Skeletal muscle satellite cell (primary cell): ENCODE measurements at regions not wholly inside any gene's neighbourhood (a gene's known extent, or its start where the extent isn't known, plus 50 kb on each side); places are given as distances from the start of the nearest gene placed in this dataset.
A peak's percentile ranks its signal among the peaks of the same experiment; 100 is the strongest.

Experiments used
- H3K27me3 ChIP-seq: 2 replicates; pipeline ENCODE4 v1.7.0; 2013; ENCODE audit warnings: low read length; ENCODE audit not compliant: control insufficient read depth, insufficient read depth
- H3K36me3 ChIP-seq: 2 replicates; pipeline ENCODE4 v1.7.0; 2013; ENCODE audit warnings: mild to moderate bottlenecking, control low read depth, low read length; ENCODE audit not compliant: insufficient read depth
- H3K4me1 ChIP-seq: 2 replicates; pipeline ENCODE4 v1.7.0; 2013; ENCODE audit warnings: low read length; ENCODE audit not compliant: control insufficient read depth, insufficient read depth
- H3K4me2 ChIP-seq: 2 replicates; pipeline ENCODE4 v1.7.0; 2013; ENCODE audit warnings: mild to moderate bottlenecking, low read length
- H3K4me3 ChIP-seq: 2 replicates; pipeline ENCODE4 v1.7.0; 2013; ENCODE audit warnings: low read length
- H3K9ac ChIP-seq: 2 replicates; pipeline ENCODE4 v1.7.0; 2013; ENCODE audit warnings: mild to moderate bottlenecking, low read depth, low read length, moderate library complexity
- H3K9me3 ChIP-seq: replicated peaks from 2 replicates; pipeline ENCODE4 v1.7.0; 2013; ENCODE audit warnings: mild to moderate bottlenecking, control low read depth, low read length

DNA sequence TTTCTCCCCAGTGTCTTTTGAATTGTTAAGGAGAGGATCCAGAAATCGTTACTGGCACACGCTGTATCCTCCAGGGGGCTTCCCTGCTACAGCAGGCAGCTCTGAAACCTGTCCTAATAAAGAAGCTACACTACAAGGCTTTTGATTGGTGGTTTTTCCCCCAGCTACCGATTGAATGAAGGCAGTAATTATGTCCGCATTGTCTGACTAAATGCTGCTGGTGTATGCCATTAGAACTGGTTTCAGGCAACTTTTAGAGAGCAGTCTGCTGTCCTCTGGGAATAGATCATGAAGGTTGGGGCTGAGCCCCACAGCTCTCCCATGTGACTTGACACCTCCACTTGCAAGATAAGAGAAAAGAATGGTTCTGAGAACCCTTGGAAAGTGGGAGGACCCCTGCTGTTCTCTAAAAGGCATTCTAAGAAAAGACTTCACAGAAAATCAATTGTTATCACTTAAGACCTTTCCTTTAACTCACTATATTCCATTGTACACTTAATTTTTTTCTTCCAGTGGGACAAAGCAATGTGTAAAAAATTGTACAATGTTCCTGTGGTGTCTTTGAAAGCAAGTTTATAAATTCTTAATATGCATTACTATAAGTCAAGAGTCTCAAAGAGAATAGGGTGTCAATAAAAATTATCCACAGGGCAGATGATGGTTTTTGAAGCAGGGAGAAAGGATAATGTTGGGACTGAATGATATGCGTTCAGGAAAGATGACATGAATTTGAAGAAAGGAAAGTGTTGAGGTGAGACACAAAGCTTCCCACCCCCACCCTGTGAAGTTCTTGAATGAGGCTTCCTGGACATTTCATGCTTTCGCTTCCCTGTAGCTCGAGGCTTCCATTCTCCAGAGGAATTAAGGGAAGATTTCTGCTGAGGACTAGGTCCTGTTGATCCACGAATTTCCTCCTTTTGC, 53.0 kb upstream of the DAZL start:
- H3K9ac ChIP-seq = no peak overlapping the region
- no peaks in the 10 kb centered on the region for H3K27me3 ChIP-seq
- no peaks in the 10 kb centered on the region for H3K9me3 ChIP-seq
- H3K4me2 ChIP-seq = no peak overlapping the region
- no peak overlapping the region for H3K4me3 ChIP-seq
- H3K4me1 ChIP-seq = no peaks in the 10 kb centered on the region
- H3K36me3 ChIP-seq = no peaks in the 10 kb centered on the region

DNA sequence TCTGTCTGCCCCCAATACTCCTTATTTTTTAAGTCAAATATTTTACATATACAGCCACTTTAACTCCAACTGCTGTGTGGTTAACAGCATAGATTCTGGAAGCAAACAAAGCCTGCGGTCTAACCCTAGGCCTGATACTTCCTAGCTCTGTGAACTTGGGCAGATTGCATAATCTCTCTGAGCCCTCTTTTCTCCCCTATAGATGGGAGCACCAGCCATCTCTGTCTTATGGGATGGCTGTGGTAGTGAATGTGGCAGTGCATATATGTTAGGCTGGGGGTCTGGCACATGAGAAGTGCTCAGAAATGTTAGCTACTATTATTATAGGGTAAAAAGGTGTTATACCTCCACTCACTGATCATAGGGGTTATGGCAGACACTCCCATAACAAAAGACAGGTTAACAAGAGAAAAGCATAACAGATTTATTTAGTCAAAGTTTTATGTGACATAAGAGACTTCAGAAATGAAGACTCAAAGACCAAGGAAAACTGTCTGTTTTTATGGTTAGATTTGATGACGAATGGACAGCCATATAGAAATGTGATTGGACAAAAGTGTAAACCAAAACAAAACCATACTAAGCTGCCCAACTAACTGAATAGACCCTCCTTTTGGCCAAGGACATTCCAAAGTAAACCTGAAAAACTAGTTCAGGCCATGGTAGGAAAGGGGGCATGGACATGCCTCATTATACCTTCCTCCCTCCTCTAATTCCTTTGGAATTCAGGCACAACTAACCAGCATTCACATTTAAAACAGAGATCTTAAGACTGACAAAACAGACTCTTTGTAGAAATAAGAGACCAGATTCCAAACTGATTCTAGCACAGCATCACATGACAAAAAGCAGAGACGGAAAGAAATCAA, 53.9 kb upstream of the DAZL start:
- Histone ChIP-seq H3K4me3 (no peak overlapping the region), H3K4me2 (no peak overlapping the region), H3K36me3 (no peaks in the 10 kb centered on the region), H3K9me3 (no peaks in the 10 kb centered on the region), H3K4me1 (no peaks in the 10 kb centered on the region), H3K27me3 (no peaks in the 10 kb centered on the region), H3K9ac (no peak overlapping the region)

DNA sequence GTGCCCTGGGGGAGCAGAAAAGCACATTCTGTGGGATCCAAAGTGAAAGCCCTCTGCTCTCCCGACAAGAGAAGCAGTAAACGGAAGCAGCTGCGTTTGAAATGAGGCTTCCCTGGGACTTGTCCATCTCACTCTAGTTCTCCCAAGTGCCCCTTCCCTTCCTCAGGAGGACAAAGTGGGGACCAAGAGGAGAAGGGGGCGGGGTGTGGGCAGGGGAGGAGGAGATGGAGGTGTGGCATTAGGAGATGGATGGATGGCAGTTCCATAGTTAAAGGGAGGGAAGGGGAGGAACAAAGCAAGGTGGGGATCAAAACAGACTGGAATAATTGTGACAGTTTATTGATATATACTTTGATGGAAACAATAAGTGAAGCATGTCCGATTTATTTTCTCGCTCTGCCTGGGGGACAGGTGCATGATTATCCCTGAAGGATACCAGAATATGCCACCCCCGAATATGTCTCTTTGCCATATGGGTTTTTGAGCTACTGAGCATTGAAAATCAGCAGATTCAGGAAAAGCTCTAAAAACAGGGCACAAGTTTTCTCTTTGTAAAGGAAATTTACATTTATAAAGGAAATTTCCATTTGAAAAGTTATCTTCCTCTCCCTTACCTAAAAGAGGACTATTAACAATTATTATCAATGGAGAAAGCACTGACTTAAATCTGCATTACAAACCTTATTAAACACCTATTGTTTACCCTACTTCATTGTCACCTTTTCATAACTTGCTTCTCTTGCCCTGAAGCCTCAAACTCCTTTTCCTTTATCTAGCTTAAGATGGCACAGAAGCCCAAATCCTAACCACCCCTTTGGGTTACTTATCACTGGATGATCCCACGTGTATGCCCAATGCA, 58.9 kb upstream of the DAZL start:
- no peaks in the 10 kb centered on the region for H3K9me3 ChIP-seq
- peak overlapping the region; percentile 43 for H3K4me3 ChIP-seq
- H3K4me2 ChIP-seq = peak overlapping the region; percentile 66
- peaks cover 5% of the 10 kb centered on the region for H3K4me1 ChIP-seq
- no peaks in the 10 kb centered on the region for H3K36me3 ChIP-seq
- no peaks in the 10 kb centered on the region for H3K27me3 ChIP-seq
- no peak overlapping the region for H3K9ac ChIP-seq

DNA sequence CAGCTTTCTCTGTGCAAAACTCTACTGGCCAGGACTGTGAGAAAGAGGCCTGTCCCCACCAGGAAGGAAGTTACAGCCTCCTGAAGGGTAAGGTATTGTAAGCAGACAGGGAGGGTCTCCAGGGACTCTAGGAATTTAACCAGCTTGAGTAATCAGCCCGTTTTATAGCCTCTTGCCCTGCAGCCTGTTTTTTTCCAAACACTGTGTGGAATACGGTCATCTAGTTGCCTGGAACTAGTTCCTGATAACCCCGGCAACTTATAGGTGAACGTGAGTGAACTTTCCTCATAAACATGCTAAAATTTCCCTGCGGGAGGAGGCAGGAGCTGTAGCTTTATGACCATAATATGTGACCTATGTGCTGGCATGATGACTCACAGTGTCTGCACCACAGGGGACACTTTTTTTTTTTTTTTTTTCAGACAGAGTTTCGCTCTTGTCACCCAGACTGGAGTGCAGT, 60.1 kb upstream of the DAZL start:
- peaks cover 5% of the 10 kb centered on the region for H3K4me1 ChIP-seq
- H3K36me3 ChIP-seq = no peaks in the 10 kb centered on the region
- no peaks in the 10 kb centered on the region for H3K9me3 ChIP-seq
- H3K27me3 ChIP-seq = no peaks in the 10 kb centered on the region
- no peak overlapping the region for H3K4me3 ChIP-seq
- H3K9ac ChIP-seq = no peak overlapping the region
- peak overlapping the region; percentile 2 for H3K4me2 ChIP-seq

DNA sequence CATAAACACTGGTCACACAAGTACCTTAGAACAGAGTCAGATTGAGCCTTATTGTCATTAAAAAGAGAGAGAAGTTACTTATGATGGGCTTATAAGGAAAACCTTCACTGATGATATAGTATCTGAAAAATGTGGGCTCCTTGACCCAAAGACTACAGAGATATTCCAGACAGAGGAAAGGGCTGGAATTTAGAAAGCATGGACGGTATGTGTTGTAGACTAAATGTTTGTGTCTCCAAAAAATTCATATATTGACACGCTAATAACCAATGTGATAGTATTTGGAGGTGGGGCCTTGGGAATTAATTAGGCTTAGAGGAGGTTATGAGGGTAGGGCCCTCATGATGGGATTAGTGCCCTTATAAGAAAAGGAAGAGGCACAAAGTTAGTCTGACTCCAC, 61.0 kb upstream of the DAZL start:
- H3K4me3 ChIP-seq = no peak overlapping the region
- no peaks in the 10 kb centered on the region for H3K9me3 ChIP-seq

DNA sequence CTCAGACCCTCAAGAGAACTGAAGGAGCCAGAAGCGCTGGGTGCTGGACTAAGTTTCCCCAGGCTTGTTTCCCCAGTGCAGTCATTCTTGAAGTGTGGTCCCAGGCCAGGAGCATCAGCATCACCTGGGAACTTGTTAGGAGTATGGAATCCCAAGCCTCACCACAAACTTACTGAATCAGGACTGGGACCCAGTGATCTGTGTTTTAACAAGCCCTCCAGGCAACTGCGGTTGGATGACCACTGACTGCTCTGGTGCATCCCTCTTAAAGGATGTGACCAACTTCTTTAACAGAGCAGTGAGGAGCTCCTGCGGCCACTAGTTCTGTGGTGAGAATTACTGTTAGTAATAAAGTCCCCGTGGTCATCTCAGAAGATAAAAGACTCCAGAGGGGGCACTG, 62.4 kb upstream of the DAZL start:
- Histone ChIP-seq H3K4me2 (no peak overlapping the region), H3K9ac (no peak overlapping the region), H3K27me3 (no peaks in the 10 kb centered on the region), H3K9me3 (no peaks in the 10 kb centered on the region), H3K4me1 (peaks cover 5% of the 10 kb centered on the region), H3K36me3 (no peaks in the 10 kb centered on the region), H3K4me3 (no peak overlapping the region)

More for the DNA sequence above, 61.0 kb upstream of the DAZL start:
- Histone ChIP-seq H3K9ac (no peak overlapping the region), H3K36me3 (no peaks in the 10 kb centered on the region), H3K27me3 (no peaks in the 10 kb centered on the region), H3K4me2 (no peak overlapping the region), H3K4me1 (peaks cover 5% of the 10 kb centered on the region)

DNA sequence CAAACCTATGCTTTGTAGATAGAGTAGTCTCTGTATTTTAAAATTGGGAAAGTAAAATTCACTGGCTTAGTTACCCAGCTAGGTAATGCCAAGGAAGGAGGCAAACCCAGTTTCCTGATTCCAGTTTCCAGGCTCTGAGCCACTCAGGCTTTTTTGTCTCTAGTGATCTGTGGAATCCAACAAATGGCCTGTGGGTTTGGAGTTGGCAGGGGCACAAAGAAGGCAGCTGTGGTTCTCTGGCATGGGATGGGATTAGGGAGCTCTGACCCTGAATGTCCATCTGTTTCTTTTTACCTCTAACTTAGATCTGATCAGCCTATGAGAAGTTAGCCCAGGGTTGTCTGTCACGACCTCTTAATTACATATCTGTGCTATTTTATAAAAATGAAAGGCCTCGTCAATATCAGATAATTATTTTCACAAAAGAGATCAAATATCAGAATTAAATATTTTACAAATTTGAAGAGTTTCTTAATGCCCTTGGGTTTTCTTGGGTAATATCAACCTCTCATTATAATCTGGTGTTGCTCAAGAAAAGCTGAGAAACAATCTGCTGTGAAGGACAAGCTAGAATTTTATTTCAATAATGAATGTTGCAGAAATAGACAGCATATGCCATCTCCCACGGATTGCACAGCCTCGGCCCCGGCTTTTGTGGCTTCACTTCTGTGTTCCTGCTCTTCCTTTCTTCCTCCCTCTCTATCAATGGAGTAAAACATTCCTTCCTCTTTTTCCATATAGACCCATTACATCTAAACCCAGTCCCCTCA, 63.7 kb upstream of the DAZL start:
- Histone ChIP-seq H3K27me3 (no peaks in the 10 kb centered on the region), H3K9ac (no peak overlapping the region), H3K36me3 (no peaks in the 10 kb centered on the region), H3K4me1 (peaks cover 5% of the 10 kb centered on the region), H3K4me3 (no peak overlapping the region), H3K9me3 (no peaks in the 10 kb centered on the region), H3K4me2 (no peak overlapping the region)

DNA sequence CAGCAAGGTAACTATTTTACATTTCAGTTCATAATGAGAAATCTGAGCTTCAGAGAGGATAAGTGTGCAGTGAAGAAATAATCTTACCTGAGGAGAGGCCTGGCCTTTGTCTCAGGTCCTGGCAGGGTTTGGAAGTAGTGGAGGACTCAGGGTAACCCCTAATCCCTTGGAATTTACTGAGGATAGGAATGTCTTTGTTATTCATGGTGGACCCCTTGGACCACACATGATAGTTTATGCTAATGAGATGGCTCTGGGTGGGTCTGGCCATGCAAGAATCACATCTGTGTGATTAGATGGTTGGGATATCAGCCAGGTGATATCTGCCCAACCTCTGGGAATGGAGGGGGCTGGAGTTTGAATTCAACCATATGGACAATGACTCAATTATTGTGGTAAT, 65.0 kb upstream of the DAZL start:
- Histone ChIP-seq H3K27me3 (no peaks in the 10 kb centered on the region), H3K4me1 (peaks cover 3% of the 10 kb centered on the region), H3K36me3 (no peaks in the 10 kb centered on the region), H3K4me2 (no peak overlapping the region), H3K9ac (no peak overlapping the region), H3K9me3 (no peaks in the 10 kb centered on the region), H3K4me3 (no peak overlapping the region)

DNA sequence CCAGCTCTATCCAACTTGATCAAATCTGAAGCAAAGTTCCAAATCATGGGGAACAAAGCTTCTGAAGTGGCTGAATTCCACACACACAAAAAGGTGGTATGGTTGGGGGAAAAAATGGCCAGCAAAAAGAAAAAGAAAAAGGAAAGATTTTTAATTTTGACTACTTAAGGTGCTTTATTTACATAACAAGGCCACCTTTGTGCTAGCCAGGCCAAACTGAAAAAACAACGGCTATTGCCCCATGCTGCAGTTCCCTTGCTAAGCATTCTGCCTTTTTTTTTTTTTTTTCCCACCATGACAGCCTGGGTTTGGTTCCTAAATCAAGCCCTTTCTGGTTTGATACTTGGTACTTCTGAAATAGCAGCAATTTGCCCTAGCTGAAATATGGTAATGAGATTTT, 66.5 kb upstream of the DAZL start:
- no peak overlapping the region for H3K9ac ChIP-seq
- no peaks in the 10 kb centered on the region for H3K4me1 ChIP-seq
- no peaks in the 10 kb centered on the region for H3K27me3 ChIP-seq
- no peak overlapping the region for H3K4me2 ChIP-seq
- H3K36me3 ChIP-seq = no peaks in the 10 kb centered on the region
- H3K9me3 ChIP-seq = no peaks in the 10 kb centered on the region
- no peak overlapping the region for H3K4me3 ChIP-seq

DNA sequence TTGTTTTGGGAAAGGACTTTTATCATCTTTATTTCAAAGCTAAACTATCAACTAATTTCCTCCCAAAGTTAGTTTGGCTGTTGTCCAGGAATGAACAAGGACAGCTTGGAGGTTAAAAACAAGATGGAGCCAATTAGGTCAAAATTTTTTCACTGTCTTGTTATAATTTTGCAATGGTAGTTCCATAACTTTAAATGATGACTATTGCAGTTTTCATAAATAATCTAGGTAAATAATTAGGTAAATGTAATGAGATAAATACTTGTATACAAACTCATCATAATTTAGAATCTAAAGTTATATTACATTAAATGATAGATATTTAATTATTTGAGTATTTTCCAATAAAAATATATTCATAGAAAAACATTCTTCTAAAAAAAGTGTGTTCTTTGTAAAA, 68.3 kb upstream of the DAZL start:
- no peaks in the 10 kb centered on the region for H3K4me1 ChIP-seq

More for the DNA sequence above, 68.3 kb upstream of the DAZL start:
- Histone ChIP-seq H3K4me2 (no peak overlapping the region), H3K9me3 (no peaks in the 10 kb centered on the region), H3K9ac (no peak overlapping the region), H3K27me3 (no peaks in the 10 kb centered on the region), H3K36me3 (no peaks in the 10 kb centered on the region), H3K4me3 (no peak overlapping the region)
